GM21619 (cell line): ENCODE measurements at regions not wholly inside any gene's neighbourhood (a gene's known extent, or its start where the extent isn't known, plus 50 kb on each side); places are given as distances from the start of the nearest gene placed in this dataset.
"Not testable (repeated sequence)": the region's sequence is repeated elsewhere in the genome, so short reads cannot be mapped to it uniquely, and the experiment has no call there.

Experiments
- ATAC-seq: cut with Tn5 transposase; IDR thresholded peaks from one replicate; pipeline ENCODE4 v1.9.1; 2021; ENCODE audit not compliant: unreplicated experiment

DNA sequence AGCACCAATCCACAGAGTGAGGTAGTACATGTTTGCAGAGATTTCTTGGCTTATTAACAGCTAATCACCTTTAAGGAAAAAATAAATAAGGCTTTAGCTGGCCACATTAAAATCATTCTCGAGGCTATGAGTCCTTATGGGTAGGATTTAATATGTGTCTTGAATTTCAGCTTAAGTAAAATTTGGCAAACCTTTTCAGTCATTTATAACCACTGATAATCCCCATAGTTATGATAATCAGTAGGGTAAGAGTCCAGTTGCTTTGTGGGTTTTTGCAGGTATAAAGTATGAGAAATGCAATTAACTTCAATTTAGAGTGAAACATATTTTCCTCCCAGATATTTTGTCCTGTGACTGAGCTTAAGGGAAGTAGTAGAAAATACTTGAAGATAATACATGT lies 1458.9 kb upstream of the FLRT2 start:
- no peak for ATAC-seq

DNA sequence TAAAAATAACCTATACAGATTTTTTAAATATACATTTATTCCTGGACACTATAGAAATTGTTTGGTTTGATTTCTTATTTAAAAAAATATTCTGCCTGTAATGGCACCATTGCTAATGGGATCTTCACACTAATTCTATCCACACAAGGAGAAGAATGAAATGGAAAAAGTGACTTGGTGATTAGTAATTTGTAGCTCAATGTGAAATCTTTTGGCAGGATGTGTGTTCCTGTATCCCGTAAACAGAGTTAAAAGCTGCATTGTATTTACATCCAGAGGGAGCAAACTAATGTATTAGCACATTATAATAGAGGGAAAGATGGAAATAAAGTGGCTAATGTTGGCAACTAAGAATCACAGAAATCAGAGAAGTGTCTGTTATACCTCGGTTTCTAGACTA lies 1455.3 kb upstream of the FLRT2 start:
- no peak for ATAC-seq

DNA sequence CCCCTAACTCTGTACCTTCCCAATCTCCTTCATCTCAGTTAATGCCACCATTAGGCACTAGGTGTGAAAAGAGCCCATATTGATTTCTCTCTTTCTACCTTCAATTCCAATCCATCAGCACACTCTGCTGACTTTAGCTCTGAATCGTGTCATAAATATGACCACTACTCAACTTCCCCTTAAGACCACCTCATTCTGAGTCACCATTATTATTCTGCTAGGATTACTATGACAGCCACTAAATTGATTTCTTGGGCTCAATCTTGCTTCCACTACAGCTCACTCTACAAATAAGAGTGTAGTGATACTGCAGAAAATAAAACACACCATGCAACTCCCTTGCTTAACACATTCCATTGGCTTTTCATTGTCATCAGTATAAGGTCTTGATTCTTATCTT lies 1449.0 kb upstream of the FLRT2 start:
- ATAC-seq = no peak

DNA sequence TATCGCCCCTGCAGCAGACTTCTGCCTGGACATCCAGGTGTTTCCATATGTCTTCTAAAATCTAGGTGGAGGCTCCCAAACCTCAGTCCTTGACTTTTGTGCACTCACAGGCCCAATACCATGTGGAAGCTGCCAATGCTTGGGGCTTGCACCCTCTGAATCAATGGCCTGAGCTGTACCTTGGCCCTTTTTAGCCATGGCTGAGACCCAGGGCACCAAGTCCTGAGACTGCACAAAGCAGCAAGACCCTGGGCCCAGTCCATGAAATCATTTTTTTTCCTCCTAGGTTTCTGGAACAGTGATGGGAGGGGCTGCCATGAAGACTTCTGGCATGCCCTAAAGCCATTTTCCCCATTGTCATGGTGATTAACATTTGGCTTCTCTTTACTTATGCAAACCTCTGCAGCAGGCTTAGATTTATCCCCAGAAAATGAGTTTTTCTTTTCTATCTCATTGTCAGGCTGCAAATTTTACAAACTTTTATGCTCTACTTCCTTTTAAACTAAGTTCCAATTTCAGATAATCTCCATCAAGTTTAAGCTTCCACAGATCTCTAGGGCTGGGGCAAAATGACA lies 1445.8 kb upstream of the FLRT2 start:
- ATAC-seq = no peak

DNA sequence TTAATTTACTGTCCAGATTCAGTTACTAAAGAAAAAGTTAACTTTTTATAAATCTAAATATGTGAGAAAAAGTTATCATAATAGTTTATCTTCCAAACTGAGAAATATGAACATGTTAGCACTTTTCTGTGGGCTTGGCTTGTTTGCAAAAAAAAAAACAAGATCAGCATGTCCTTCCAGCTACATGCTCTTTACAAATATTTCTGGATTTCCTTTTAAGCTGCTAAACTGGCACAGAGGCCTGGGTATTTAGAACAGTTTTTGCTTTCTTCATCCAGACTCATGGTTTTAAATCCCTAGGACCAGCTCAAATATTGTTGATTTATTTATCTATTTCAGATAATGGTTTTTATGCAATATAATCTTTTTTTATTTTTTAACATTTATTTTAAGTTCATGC lies 1444.5 kb upstream of the FLRT2 start:
- ATAC-seq = no peak

DNA sequence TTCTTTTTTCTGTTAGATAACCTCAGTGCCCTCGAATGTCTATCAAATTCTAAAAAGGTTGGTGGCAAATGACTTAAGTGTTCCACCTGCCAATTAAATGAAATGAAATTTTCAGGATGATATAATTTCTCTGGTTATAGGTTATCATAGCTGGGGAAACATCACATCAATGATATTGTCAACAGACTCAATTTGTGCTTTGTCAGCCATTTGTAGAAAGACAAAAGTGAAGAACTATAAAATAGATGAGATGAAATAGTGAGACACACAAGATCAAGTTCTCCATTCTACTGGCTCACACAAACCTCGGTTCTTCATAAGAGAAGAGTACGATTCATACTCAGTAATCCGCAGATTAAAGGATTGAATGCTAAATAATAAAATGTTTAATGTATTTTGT lies 1443.2 kb upstream of the FLRT2 start:
- ATAC-seq = no peak

DNA sequence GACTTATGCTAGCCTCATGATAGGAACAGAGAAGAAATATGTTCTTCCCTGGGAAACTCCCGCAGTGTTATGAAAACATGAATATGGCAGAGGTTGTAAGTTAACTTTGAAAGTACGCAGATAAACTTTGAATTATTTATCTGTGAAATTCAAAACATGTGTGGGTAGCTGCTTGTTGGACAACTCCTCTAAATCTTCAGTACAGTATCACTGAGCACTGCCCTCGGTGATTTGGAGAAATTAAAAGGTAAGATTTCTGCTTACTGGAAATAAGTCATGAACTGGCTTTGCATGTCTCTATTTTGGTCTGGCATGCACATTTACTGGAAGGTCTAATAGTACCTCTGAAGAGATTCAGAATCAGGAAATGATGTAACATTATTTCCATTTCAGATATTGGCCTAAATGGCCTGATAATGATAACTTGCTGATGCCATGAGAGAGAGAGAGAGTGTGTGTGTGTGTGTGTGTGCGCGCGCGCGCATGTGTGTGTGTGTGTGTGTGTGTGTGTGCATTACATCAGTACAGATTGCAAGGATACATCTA lies 1441.9 kb upstream of the FLRT2 start:
- no peak for ATAC-seq

DNA sequence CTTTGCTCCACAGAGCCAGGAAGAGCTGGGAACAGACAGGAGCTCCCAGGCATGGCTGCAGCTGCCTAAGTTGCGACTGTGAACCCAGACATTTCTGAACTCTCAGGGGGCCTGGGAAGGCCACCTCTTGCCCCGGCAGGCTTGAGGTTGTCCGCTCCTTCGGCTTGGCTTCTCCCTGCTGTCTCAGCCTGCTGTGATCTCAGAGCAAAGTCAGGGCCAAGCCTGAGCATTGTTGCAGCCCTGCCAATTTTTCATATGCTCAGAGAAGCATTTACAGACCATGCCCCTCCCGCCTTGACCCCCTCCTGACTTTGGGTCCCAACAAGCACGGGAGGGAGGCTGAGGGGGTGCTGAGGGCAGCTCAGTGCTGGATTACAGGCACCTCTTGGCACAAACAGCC lies 1439.1 kb upstream of the FLRT2 start:
- no peak for ATAC-seq

DNA sequence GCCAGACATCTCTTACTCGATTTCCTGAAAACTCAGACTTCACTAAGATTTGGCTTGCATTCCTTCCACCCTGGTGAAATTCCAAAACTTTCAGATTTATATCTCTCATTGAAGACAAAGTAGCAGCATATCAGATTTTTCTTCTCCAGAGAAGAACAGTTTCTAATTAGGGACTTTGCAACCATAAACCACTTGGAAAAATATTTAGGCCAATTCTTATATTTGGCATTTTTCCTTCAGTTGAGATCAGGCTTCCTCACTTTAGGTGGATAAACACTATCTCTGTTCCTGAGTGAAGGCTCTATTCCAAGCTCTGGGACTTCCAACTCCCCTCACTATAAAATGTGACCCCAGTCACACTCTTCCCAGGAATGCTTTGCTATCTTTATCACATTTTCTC lies 1434.3 kb upstream of the FLRT2 start:
- no peak for ATAC-seq

DNA sequence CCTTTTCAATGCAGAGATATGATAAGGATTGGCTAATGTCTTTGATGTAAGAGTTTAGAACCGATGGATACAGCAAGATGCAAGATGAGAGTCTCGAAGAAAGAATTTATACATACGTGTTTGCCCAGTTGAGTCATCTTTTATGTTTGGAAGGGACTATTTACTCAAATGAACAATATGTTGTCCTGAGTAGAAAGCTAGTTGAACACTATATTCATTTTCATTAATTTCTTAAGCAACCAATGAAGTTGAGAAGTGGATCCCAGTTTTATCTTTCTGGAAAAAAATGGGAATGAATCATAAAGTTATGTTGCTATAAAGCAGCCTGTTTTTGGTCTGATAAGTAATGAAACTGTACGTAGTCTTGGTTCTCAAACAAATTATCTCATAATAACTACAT lies 1431.7 kb upstream of the FLRT2 start:
- ATAC-seq = no peak

DNA sequence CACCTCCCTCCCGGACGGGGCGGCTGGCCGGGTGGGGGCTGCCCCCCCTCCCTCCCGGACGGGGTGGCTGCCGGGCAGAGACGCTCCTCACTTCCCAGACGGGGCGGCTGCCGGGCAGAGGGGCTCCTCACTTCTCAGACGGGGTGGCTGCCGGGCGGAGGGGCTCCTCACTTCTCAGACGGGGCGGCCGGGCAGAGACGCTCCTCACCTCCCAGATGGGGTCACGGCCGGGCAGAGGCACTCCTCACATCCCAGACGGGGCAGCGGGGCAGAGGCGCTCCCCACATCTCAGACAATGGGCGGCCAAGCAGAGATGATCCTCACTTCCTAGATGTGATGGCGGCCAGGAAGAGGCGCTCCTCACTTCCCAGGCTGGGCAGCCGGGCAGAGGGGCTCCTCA lies 1430.4 kb upstream of the FLRT2 start:
- ATAC-seq = not testable (repeated sequence)

DNA sequence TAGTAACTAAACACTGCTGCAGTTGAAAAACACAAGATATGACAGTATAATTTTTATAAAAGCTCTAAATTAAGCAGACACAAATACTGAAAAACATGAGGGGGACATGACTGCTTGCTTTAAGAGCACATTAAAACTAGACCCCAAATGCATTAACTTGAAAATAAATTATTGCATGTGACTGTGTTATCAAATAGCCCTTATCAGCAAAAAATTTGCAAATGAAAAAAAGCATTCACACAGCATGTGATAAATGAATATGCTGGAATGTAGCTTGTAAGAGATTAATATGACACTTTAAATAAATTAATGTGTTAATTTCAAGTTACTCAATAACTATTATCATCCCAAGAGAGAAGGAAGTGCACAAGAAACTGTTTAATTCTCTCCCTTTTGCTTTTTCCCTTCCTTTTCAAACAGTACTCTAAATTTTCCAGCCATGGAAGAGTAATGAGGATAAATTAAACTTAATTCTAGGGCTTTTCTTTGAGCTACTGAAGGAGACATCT lies 1422.1 kb upstream of the FLRT2 start:
- no peak for ATAC-seq

DNA sequence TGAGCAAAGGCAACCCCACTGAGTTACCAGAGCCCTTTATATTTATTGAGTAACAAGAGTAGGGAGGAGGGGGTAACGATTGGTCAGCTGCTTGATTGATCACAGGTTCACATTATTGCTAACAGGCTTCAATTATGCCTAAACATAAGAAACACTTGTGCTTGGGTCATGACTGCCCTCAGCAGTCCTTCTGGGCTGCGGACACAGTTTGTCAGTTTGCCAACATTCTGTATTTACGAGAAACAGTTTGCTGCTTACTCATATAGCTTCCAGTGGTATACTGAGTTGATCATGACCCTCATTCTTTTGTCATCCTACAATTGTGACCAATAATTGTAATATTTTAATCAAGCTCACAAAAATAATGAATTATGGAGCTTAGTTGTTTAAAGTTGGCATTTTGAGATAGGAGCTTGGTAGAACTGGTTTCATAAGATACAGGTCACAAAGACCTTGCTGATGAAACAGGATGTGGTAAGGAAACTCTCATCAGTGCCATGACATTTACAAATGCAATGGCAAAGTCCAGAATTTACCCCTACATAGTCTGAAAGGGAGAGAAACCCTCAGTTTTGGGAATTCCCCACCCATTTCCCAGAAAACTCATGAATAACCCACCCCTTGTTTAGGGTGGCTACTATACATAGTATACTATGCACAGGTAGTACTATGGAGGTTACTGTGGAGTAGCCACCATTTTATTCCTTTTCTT lies 1421.0 kb upstream of the FLRT2 start:
- no peak for ATAC-seq

DNA sequence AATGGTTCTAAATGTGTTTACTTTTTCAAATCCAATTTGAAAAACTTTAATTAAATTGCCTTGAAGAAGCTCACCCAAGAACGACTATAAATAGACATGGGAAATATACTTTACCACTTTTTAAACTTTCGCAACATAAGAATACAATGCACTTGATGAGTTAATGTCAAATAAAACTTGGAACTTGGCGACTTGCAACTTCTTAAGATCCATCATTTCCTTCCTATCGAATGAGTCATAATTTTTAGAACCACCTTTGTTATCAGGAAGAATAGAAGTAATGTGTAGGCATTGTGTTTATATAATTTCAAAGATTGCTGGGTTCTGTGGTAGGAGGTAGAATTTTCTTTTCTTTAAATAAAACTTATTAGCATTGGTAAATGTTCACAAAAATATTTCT lies 1417.4 kb upstream of the FLRT2 start:
- no peak for ATAC-seq

DNA sequence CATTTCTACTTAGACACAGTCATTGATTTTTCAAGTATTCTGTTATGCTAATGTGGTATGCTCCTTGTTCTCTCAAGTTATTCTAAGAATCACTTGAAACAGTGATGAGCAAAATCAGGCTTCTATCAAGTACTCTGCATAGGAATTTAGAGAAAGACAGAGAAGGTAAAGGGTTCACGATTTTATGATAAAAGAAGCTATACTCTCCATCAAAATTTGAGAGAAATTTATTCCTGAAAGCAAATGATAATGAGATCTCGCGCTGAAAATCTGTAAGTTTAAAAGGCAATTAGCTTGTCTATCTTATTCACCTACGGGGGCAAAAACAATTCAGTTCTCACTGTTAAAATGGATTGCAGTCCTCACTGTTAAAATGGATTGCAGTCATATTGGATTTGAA lies 1404.3 kb upstream of the FLRT2 start:
- ATAC-seq = no peak

DNA sequence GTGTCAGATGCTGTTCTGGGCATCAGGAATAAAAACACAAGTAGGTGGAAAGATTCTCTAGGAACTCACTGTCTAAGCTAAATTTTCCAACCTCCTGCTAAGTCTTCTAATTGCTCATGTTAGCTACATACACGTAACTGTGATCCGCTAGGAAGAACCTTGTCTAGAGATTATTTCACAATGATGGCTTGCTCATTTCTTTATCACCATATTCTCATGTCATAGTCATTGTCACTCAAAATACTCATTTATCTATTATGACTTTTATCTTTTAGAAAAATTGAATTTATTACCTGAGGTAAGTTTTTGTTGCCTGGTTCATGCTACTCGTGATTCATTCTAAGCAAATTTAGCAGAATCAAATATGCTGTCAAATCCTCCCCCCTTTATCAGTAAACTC lies 1402.4 kb upstream of the FLRT2 start:
- ATAC-seq = no peak

DNA sequence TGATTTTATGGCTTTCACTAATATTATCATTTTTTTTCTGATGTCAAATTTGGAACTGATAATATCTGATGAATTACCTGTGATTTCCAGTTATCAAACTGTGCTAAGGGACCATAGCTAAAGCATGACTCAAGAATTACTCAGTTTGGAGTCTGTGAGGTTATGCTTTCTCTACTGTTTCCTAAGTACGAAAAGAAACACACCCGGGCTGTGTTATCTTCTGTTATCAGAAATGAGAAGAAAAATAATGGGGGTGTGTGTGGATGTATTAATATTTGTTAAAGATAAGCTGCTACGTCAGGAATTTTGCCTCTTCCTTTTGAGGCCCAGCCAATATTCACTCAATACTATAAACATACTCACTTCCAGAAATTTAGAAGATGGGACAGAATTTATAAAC lies 1401.9 kb upstream of the FLRT2 start:
- ATAC-seq = no peak

DNA sequence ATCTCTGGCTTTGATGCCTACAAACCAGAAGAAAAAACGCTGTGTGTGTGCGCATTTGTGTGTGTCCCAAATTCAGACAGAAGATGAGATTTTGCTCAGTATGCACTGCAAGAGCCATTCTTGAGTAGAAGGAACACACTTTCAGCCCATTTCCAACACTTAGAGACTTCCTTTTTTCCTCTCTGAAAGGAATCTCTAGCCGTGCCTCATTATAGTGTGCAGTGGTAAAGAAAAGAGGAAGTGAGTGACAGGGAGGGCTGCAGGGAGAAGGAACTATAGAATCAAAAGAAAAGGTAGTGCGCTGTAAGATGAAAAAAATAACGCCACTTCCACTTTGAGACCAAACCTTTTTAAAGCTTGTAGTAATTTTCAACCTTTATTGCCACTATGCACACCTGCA lies 1400.9 kb upstream of the FLRT2 start:
- ATAC-seq = no peak

DNA sequence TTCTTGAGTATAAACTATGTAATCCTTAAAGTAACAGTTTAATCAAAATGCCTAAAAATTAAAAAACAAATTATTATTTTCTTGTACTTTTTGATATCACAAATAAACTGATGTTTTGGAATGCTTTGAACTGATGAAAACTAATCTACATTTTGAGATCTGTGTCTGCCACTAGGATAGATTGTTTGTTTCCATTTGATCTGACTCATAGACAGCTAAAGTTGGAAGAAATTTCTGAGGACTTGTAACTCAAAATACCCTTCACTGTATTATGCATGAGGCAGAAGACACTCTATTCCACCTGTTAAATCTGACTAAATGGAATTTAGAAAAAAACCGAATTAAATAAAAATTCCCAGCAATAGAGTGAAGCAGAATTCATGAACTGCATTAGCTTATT lies 1400.0 kb upstream of the FLRT2 start:
- ATAC-seq = no peak

DNA sequence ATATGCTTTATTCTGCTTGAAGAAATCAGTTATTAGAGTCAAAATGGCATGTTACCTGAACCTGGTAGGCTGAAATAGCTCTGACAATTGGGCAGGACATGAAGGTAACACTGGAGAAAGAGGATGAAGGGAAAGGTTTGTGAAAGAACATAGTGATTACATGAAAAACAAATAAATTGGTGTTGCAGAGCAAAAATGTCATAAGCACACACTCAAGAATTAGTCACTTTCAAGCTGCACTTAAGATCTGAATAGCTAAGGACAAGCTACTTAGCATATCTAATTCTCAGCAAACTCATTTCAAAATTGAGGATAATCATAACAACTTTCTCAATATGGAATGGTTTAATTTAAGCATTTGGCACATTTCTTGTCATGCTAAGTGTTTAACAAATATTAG lies 1398.0 kb upstream of the FLRT2 start:
- ATAC-seq = no peak

DNA sequence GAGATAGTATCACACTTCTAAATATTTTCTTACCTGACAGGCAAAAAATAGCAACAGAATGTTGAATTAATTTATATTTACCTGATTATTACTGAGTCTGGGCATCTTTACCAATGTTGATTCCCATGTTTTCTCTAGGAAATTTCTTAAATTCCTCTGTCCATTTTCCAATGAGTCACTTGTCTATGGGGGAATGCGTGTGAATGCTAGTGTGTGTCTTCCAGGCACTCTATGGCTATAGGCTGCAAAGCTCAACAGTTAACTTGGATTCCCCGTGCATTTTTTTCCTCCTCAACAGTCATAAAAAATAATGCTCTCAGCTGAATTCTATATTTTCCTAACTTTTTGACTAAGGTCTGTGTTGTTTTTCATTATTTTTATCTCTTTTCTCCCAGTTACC lies 1385.8 kb upstream of the FLRT2 start:
- ATAC-seq = no peak

DNA sequence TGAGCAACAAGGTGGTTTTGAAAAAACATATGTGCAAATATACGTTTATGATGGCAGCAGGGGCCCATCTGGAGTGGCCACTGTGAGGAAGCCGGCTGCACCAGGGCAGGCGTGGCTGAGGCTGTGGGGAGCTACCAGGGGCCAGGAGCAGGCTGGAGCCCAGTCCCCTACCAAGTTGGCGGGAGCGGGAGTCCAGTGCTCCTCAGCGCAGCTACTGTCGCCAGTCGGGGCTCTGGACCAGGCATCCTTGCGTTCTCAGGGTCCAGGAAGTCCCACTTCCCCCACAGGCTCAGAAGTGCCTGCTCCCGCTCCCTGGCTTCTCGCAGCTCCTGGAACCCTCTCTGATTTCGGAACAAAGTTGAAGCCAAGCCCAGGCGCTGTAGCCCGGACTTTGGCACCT lies 1377.5 kb upstream of the FLRT2 start:
- no peak for ATAC-seq

DNA sequence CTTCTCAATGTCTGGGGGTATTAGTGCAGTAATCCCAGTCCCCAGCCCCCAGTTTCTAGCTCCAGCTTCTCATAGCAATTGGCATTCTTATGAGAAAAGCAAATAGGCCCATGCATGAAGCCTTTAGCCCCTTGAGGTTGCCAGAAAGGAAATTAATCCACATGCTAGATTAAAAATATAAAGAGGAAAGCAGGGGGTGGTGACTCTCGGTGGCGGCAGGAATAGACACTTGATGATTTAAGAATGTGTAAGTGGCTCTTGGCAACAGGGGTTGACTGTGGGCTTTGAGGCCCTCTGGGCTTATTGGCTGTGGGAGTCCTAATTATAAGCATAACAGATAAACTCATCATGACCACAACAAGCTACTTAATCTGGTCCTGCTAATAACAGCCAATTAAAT lies 1367.3 kb upstream of the FLRT2 start:
- ATAC-seq = no peak
